GM21360 (cell line): ENCODE measurements at regions not wholly inside any gene's neighbourhood (a gene's known extent, or its start where the extent isn't known, plus 50 kb on each side); places are given as distances from the start of the nearest gene placed in this dataset.

Experiments used
- ATAC-seq: cut with Tn5 transposase; IDR thresholded peaks from one replicate; pipeline ENCODE4 v1.9.1; 2021; ENCODE audit warnings: mild to moderate bottlenecking, moderate library complexity; ENCODE audit not compliant: unreplicated experiment

DNA sequence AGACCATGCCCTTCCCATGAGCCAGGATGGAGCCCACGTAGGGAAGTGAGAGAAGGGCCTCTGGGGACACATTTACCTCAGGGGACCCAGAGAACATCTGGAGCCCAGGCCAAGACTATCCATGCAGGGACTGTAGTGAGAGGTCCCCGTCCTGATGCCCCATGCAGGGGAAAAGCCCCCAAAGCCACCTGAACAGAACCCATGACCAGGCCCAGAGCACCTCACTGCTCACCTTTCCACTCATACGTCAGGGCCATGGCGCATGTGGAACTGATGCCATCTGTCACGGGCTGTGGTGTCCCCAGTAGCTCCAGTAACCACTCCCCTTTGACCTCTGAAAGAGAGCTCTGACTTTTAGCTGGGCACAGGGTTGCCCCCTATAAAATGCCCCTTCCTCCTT is 106.5 kb upstream of the TEX51 start:
- no peak for ATAC-seq

GRCh38 chr2:126792993-126793392 is 105.7 kb upstream of the TEX51 start:
- ATAC-seq, result no peak

- no peak for ATAC-seq
Measured at GRCh38 chr2:126793885-126794613, 104.6 kb upstream of the TEX51 start.

GRCh38 chr2:126795656-126796055 is 103.0 kb upstream of the TEX51 start:
- no peak for ATAC-seq

- no peak for ATAC-seq
Measured at GRCh38 chr2:126796931-126797621, 101.6 kb upstream of the TEX51 start.

DNA sequence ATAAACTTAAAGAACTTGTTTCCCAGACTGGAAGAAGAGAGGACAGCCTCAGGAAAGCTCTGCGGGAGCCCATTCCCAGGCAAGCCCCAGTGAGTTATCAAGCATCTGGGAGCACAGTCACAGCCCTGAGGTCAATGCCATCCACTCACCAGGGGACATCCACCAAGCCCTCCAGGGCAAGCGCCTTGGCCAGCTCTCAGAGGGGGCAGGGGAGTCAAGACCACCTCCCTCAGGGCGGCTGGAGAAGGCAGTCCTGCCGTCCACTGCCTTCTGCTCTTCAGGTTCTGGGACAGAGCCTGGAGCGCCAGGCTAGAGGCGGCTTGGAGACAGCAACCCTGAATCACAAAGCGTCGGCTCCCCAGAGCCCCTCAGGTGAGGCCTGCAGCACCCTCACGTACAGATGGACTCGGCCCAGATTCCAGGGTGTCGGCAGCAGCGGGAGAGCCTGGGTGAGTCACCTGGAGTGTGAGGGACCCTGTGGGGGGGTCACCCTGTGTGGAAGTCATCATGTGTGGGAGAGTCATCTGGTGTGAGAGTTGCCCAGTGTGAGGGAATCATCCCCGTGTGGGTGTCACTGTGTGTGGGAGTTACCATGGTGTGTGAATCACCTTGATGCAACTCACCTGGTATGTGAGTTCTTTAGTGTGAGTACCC is 100.9 kb upstream of the TEX51 start:
- no peak for ATAC-seq

- no peak for ATAC-seq
Measured at GRCh38 chr2:126798276-126799140, 100.2 kb upstream of the TEX51 start.

DNA sequence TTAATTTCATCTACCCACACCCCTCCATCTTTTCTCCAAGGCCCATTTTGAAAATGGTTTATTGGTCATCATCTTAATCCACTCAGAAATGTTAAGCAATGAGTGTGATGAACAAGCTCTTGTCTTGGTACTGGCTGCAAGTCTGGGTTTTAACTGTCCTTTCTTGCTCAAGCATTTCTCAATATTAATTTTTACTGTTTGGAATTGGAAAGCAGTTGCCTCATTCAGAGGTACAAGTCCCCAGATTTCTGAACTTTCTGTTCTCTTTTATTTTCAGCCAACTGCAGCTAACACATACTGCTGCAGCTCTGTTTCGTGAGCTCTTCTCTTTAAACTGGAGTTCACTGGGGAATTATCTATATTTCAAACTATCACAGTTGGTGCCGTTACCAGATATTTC is 99.4 kb upstream of the TEX51 start:
- ATAC-seq, result no peak

DNA sequence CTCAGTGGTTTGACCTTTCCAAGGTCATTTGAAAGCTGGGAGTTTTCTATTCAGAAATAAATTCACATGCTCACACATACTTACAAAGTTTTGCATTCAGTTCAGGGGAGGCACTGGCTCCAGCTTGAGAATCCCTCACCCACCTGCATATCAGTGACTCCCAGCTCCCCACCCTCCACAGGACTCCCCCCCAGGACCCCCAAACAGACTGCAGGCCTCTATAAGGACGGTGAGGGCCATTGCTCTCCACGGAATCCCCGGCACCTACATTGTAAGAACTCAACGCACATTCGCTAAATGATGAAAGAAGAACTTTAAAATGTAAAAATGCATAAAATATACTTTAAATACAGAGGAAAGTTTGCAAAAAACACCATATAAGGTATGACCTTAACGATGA is 97.2 kb upstream of the TEX51 start:
- ATAC-seq, result no peak

GRCh38 chr2:126802316-126802715 is 96.4 kb upstream of the TEX51 start:
- ATAC-seq, result no peak

DNA sequence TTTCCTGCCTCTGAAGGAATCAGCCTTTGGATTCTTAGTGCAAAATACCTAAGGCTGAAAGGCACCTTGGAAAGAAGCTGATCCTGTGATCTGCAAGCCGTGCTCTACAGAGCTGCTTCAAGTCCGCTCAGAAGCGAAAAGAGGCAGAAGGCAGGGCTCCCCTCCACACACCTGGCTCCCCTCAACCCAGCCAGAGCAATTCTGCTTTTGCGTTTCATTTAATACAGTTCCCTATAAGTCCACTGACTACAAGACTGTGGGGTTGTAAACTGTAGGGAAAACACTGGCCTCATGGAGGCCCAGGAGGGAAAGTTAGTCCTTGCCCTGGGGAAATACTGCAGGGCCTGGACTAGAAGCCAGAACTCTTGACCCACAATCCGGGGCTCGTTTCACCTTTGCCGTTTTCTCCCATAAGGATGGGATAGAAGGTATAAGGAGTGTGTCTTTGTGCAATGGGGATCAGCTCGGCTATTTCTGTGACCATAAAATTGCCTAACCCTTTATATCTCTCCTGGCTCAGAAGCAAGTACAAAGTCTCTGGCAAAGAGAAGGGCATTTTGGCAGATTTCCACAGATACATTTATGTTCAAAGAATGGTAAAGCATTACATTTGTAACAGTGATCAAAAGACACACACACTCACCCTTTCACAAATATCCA is 95.8 kb upstream of the TEX51 start:
- no peak for ATAC-seq

DNA sequence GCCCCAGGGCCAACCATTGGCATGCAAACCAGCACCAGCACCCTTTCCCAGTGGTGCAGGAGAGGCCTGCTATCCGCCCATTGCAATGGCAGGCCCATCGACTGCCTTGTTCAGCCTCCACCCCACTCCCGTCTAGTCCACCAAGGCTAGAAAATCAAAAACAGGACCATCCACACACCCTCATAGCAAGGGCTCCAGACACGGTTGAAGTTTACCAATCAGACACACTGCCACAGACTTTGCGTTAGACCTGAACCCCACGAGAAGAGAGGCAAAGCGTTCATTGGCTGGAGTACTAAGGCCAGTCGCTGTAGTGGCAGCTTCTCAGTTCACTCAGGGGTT is 95.3 kb upstream of the TEX51 start:
- no peak for ATAC-seq

DNA sequence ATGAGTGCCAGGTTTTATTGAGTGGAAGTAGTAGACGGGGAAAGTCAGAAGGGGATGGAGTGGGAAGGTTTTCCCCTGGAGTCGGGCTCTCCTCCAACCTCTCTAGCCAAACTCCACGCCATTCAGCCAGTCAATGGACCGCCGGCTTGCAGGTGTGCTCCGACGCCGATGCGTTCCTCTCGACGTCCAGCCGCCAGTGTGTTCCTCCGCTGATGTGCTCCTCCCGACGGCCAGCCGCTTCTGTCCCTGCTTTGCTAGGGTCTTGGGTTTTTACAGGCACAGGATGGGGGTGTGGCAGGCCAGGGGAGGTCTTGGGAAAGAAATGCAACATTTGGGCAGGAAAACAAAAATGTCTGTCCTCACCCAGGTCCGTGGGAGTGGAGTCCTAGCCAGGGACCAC is 94.3 kb upstream of the TEX51 start:
- ATAC-seq, result no peak

DNA sequence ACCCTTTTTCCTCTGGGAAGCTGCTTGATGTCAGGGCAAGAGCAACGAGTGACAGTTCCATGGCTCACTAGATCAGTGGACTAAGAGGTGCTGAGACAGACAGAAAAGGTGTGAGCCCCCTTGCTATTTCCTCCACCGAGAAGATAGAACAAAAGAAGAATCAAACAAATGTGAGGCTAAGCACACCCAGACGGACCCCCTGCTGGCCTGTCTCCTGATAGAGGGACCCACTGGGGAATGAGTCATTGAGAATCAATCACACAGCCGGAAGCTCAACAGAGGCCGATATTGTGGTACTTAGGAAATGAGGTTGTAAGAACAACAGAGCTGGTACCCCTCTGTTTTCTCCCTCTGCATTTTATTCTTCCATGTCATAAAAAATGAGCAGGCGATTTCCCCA is 89.8 kb upstream of the TEX51 start:
- no peak for ATAC-seq

DNA sequence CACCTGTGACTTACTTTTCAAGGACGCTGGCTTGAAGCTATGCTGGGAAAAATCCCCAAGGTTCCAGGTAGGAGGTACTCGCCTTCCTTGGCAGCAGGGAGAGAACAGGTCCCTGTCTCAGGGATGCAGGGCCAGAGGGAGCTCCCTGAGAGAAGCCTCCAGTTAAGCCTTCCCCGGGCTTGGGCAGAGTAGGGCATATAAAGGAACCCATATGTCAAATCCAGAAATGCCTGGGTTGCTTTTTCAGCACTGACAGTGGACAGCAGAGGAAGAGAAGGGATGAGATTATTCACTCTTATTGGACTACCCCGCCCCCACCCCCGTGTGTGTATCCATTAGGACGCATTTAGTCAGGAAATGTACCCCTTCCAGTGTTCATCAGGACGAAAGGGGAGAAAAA is 89.3 kb upstream of the TEX51 start:
- ATAC-seq, result no peak

DNA sequence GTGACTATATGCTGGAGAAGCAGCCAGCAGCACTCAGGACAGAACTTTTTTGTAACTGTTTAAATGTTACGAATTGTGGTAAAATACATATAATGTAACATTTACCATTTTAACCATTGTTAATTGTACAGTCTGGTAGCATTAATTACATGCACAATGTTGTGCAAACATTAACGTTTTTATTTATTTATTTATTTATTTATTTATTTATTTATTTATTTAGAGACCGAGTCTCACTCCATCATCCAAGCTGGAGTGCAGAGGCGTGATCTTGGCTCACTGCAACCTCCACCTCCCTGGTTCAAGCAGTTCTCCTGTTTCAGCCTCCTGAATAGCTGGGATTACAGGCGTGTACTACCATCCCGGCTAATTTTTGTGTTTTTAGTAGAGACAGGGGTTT is 88.7 kb upstream of the TEX51 start:
- no peak for ATAC-seq

DNA sequence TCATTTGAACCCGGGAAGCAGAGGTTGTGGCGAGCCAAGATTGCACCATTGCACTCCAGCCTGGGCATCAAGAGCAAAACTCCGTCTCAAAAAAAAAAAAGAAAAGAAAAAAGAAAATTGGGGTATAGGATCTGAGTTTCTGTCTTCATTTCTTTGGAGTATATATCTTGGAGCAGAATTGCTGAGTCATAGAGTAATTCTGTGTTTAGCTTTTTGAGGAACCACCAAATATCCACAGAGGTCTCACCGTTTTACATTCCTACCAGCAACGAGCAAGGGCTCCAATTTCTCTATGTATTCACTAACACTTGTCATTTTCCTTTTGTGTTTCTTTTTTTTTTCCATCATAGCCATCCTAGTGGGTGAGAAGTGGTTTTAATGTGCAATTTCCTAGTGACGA is 87.6 kb upstream of the TEX51 start:
- ATAC-seq, result no peak

DNA sequence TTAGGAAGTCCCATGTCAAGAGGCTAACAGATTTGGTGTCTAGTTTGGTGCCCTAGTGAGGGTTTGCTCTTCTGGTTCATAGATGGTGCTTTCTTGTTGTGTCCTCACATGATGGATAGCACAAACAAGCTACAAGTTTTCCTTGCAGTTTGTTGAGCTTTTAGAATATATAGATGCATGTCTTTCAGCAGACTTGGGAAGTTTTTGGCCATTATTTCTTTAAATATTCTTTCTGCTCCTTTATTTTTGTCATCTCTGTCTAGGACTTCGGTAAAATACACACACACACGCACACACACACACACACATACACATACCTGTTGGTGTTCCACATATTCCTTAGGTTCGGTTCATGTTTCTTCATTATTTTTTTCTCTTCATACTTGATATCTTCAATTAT is 81.5 kb upstream of the TEX51 start:
- no peak for ATAC-seq

DNA sequence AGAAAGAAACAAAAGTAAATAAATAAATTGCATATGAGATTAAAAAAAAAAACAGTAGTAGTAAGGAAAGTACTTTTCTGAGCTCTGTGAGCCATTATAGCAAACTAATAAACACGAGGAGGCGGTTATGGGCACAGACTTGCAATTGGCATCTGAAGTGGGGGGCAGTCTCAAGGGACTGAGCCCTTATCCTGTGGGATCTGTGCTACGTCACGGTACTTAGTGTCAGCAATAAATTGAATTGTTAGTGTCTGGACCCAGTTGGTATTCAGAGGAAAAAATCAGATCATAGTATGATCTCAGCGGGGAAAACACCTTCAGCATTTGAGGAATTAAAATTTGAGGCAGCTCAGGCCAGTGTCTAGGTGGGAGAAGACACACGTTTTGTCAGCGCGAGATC is 76.6 kb upstream of the TEX51 start:
- ATAC-seq, result no peak

DNA sequence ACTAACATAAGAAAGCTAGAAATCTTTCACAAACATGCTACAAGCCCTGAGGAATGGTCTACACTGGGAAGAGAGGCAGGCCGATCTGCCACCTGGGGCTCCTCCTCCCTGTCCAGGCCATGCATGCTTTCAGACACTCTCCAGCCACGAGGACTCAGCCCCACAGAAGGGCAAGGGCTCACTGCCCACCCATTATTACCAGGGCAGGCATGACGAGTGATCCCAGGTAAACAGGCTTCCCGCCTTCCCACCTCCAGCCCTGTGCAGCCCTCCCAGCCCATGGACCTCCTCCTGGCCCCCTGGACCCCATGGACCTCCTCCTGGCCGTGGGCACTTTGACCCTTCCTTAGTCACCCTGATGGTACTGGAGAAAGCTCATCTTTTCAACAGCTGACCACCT is 75.8 kb upstream of the TEX51 start:
- ATAC-seq, result no peak

GRCh38 chr2:126823951-126824350 is 74.7 kb upstream of the TEX51 start:
- no peak for ATAC-seq
